GM18520 (cell line): ENCODE measurements at regions not wholly inside any gene's neighbourhood (a gene's known extent, or its start where the extent isn't known, plus 50 kb on each side); places are given as distances from the start of the nearest gene placed in this dataset.
A peak's percentile ranks its signal among the peaks of the same experiment; 100 is the strongest.

ENCODE experiments used
- ATAC-seq: cut with Tn5 transposase; IDR thresholded peaks from one replicate; pipeline ENCODE4 v1.9.1; 2021; ENCODE audit not compliant: unreplicated experiment

DNA sequence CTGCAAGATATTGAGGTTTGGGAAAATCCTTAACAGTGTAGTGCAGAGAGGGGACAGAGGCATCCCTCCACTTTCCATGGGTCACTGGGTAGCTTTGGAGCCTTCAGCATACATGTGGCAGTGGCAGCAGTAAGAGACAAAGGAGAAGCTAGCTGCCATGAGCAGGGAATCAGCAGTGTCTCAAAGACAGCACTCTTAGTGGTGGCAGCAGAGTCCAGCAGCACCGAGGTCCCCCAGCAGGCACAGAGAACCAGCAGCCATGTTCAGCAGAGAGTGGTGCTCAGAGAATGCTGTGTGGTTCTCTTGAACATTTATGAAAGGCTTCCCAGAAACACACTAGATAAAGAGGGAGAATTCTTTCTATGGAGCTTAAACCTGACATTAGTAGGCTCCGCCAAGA is 308.5 kb downstream of the CENPC start:
- ATAC-seq: no peak

DNA sequence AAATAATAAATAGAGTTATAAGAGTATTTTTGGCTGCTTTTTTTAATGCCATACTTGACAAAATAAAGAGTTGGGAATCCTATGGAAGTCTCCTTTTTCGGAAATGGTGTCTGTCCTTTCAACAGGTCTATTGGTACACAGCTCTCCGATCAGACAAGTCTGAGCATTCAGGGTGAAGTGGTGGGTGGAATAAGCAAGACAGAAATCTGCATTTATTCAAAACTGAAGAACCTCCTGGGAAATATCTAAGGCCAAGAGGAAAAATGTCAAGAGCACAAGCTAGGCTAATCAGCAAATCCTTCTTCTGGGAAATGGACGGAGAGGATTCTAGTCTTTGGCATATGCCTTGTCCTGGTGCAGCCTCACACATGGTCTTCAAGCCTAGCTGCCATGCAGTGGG is 309.0 kb downstream of the CENPC start:
- no peak for ATAC-seq

DNA sequence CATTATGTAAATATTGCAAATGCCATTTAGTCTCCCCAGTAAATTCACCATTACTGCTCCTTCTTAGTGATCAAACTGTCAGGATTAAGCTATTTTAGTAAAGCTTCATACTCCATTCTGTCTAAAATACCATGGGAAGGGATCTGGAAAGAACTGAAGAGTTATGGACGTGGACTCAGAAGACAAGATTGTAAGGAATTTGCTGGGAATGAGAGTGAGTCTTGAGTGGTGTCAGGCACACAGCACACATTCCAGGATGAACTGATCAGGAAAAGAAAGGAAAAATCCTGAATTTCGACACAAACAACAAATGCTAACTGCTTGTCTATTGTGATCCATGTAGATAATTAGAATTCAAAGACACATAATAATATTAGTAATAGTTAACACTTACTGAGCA is 311.0 kb downstream of the CENPC start:
- ATAC-seq: no peak

GRCh38 chr4:67229148-67229547 is 316.2 kb downstream of the CENPC start:
- ATAC-seq: no peak

- ATAC-seq: no peak
Observed at GRCh38 chr4:67220861-67221260, 324.4 kb downstream of the CENPC start.

GRCh38 chr4:67218883-67219282 is 326.4 kb downstream of the CENPC start:
- ATAC-seq: no peak

GRCh38 chr4:67207941-67208441 is 337.3 kb downstream of the CENPC start:
- no peak for ATAC-seq

DNA sequence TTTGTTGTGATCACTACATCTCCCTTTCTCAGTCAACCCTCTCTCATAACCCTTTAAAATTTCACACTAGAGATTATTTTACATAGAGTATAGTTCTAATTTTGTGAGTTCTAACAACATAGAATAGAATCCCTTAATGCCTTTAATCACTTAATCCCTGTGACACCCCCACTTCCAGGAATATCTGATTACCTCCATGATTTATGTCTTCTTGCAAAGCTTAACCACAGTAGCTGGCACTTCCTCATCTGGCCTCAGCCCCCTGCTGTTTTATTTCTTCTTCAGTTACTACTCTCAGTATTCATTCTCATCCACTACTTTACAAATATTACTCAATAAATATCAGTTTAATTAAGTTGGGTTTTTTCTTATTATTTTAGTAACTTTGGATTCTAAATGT is 340.9 kb downstream of the CENPC start:
- ATAC-seq: no peak

DNA sequence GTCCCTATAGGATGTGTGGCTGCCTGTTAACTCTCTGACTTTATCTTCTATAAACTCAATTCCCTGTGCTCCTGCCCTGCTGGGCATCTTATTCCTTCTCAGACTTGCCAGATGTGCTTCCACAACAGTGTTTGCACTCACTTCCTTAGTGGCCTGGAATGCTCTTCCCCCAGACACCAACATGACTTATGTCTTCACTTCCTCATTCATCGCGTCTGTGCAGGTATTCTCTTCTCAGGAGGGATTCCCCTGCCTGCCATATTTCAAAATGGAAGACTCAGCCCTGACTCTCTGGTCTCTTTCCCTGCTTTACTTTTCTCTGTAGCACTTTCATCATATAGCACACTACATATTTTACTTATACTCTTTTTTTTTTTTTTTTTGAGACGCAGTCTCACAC is 344.0 kb downstream of the CENPC start:
- no peak for ATAC-seq

DNA sequence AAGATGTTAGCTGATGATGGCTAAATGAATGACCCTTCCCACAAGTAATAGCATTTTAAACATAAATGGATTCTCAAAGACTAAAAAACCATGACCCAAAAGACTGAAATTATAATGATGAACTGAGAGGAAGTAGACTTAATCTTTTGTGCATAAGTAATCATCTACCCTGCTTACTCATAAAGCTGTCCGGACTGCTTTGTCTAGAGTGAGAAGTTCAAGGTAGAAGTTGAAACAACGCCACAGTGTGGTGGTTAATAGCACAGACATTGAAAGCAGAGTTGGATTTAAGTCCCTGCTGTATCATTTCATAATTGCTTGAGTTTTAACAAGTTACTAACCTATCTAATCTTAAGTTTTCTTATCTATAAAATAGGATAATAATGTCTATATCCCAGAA is 346.6 kb downstream of the CENPC start:
- ATAC-seq: no peak

DNA sequence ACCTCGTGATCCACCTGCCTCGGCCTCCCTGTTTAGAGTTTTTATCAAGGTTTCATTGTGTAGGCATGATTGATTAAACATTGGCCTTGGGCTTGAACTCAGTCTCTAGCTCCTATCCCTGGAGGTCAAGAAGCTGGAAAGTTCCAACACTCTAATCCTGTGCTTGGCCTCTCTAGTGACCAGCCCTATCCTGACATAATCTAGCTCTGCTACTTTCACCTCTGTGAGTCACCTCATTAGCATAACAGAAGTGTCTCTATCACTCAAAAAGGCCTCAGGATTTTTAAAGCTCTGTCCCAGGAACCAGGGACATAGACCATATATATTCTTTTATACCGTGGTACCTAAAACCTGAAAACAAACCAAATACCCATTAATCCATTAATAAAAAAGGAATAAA is 377.5 kb downstream of the CENPC start:
- no peak for ATAC-seq

- no peak for ATAC-seq
Observed at GRCh38 chr4:67162690-67163089, 382.6 kb downstream of the CENPC start.

- ATAC-seq: no peak
Observed at GRCh38 chr4:67161311-67161710, 384.0 kb downstream of the CENPC start.

GRCh38 chr4:67160394-67160793 is 384.9 kb downstream of the CENPC start:
- ATAC-seq: no peak

DNA sequence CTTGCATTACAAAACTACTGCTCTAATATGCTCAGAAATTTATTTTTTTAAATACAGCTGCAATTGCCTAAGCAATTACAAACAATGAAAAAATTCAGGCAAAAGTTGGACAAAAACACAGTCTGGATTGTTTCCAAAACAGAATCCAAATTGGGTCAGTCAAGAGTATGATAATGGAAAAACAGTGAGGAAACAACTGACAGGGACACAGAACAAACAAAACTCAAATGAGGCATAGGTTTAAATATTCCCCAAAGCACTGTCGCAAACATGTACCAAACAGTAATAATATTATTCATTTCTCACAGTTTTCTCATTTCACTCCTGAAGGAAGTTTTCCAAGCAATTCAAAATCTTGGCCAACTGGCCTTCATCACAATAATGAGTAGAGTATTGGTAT is 386.6 kb downstream of the CENPC start:
- ATAC-seq: no peak

GRCh38 chr4:67152976-67153375 is 392.3 kb downstream of the CENPC start:
- no peak for ATAC-seq

DNA sequence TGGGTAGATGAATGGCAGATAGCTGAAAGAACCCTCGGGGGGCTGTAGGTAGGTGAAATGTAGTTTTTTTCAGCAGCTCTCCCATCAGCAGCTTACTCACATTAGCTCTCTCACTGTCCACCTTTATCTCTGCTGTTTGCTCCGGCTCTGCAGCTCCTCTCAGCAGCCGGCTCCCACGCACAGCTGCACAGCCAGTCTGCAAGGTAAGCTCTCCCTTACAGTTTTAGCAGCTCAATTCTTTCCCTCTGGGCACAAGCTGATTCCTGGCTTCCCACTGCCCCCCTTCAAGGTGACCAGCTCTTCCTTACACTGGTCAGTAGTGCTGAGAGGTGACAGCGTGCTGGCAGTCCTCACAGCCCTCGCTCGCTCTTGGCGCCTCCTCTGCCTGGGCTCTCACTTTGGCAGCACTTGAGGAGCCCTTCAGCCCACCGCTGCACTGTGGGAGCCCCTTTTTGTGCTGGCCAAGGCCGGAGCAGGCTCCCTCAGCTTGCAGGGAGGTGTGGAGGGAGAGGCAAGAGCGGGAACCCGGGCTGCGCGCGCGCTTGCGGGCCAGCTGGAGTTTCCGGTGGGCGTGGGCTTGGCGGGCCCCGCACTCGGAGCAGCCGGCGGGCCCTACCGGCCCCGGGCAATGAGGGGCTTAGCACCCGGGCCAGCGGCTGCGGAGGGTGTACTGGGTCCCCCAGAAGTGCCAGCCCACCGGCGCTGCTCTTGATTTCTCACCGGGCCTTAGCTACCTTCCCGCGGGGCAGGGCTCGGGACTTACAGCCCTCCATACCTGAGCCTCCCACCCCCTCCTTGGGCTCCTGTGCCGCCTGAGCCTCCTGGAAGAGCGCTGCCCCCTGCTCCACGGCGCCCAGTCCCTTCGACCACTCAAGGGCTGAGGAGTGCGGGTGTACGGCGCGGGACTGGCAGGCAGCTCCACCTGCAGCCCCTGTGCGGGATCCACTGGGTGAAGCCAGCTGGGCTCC is 393.6 kb downstream of the CENPC start:
- ATAC-seq: no peak

DNA sequence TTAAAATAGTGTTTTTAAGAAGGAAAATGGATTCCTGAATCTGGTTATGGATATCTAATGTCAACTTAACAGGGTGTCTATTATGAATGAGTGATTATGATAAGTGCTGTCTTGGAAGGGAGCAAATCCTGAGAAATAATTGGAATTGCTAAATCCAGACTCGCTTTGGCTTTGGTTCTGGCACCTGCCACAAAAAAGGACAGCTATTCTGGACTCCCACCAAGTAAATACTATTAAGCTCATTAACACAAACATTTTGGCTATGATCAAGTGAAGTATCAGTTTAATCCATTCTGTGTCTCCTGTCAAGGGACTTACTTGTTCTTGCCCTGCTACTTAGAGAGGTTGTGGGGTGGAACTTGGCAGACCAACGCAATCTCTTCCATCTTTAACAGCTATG is 403.7 kb downstream of the CENPC start:
- ATAC-seq: no peak

DNA sequence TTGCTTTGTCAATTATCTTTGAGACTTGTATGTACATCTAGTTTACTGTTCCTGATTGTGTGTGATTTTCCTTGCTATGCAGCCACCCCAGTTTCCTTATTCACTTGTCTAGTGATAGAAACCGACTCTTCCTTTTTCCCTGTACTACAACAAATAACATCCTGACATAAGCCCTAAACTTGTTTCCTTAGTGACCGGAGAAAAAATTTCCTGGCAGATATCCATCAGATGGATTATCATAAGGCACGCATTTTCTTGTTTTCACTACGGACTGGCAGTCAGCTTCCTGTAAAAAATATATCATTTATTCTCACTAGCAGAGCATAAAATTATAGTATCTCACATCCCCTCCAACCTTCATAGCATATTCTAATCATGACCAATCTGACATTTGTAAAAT is 410.7 kb downstream of the CENPC start:
- ATAC-seq: no peak

GRCh38 chr4:67133162-67133561 is 412.1 kb downstream of the CENPC start:
- no peak for ATAC-seq

DNA sequence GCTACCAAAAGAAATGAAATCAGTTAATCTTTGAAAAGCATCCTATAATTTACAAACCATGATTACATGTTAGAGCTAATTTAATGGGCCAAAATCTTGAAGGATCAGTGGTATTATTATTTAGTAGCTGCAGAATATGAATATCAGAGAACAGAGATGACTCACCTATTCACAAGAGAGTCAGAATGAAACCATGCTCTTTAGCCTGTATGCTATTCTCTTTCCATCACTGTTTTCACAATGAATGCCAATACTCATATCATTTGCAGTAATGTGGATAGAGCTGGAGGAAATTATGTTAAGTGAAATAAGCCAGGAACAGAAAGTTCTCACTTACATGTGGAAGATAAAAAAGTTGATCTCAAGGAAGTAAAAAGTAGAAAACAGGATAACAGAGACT is 414.1 kb downstream of the CENPC start:
- ATAC-seq: peak; percentile 92

GRCh38 chr4:67130411-67130810 is 414.9 kb downstream of the CENPC start:
- no peak for ATAC-seq

DNA sequence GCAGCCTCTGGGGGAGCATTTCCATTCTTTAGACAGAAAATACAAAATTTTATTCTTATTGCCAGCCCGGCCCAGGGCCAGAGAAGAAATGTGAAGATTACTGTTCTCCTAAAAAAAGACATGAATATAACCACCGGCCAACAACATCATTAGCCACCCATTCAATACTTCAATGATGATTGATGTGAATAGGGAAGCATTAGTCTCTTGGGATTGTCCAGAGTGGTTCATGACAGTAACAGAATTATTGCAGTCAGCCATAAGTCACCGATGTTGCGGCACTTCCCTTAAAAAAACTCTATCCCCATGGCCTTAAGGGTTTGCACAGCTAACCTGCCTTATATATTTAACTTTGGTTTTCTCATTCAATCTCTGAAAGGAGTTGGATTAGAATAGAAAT is 418.7 kb downstream of the CENPC start:
- ATAC-seq: no peak
